Kidney glomerular epithelial cell (primary cell): ENCODE measurements at regions not wholly inside any gene's neighbourhood (a gene's known extent, or its start where the extent isn't known, plus 50 kb on each side); places are given as distances from the start of the nearest gene placed in this dataset.
"Not testable (repeated sequence)": the region's sequence is repeated elsewhere in the genome, so short reads cannot be mapped to it uniquely, and the experiment has no call there.

Experiments
- DNase-seq: peaks from one replicate; lab custom pipeline; 2025; lab: John Stamatoyannopoulos, UW

GRCh38 chr2:221915926-221916325 is 343.8 kb upstream of the EPHA4 start:
- DNase-seq = no peak

GRCh38 chr2:221914334-221914880 is 342.3 kb upstream of the EPHA4 start:
- peak; percentile 2 for DNase-seq

GRCh38 chr2:221911890-221912289 is 339.8 kb upstream of the EPHA4 start:
- DNase-seq = no peak

GRCh38 chr2:221911321-221911720 is 339.2 kb upstream of the EPHA4 start:
- DNase-seq = no peak

GRCh38 chr2:221908518-221908917 is 336.4 kb upstream of the EPHA4 start:
- no peak for DNase-seq

- no peak for DNase-seq
Observed at GRCh38 chr2:221897718-221898117, 325.6 kb upstream of the EPHA4 start.

- DNase-seq = peak; percentile 33
Observed at GRCh38 chr2:221896505-221897151, 324.5 kb upstream of the EPHA4 start.

- no peak for DNase-seq
Observed at GRCh38 chr2:221895366-221896121, 323.4 kb upstream of the EPHA4 start.

GRCh38 chr2:221893501-221893900 is 321.4 kb upstream of the EPHA4 start:
- DNase-seq = no peak

- DNase-seq = not testable (repeated sequence)
Observed at GRCh38 chr2:221892006-221892405, 319.9 kb upstream of the EPHA4 start.

GRCh38 chr2:221883976-221884375 is 311.9 kb upstream of the EPHA4 start:
- DNase-seq = no peak

GRCh38 chr2:221876016-221876415 is 303.9 kb upstream of the EPHA4 start:
- no peak for DNase-seq

GRCh38 chr2:221874444-221874843 is 302.3 kb upstream of the EPHA4 start:
- no peak for DNase-seq

- no peak for DNase-seq
Observed at GRCh38 chr2:221857719-221858118, 285.6 kb upstream of the EPHA4 start.

- DNase-seq = no peak
Observed at GRCh38 chr2:221853297-221853696, 281.2 kb upstream of the EPHA4 start.

GRCh38 chr2:221851531-221852045 is 279.5 kb upstream of the EPHA4 start:
- no peak for DNase-seq

- no peak for DNase-seq
Observed at GRCh38 chr2:221850076-221850475, 278.0 kb upstream of the EPHA4 start.

GRCh38 chr2:221848286-221848685 is 276.2 kb upstream of the EPHA4 start:
- DNase-seq = no peak

- DNase-seq = no peak
Observed at GRCh38 chr2:221845021-221845365, 272.9 kb upstream of the EPHA4 start.

GRCh38 chr2:221844212-221845020 is 272.3 kb upstream of the EPHA4 start:
- no peak for DNase-seq

- DNase-seq = no peak
Observed at GRCh38 chr2:221836095-221836494, 264.0 kb upstream of the EPHA4 start.

- DNase-seq = no peak
Observed at GRCh38 chr2:221833966-221834365, 261.9 kb upstream of the EPHA4 start.
